Breast epithelium (tissue), 4 donors: ENCODE measurements at regions not wholly inside any gene's neighbourhood (a gene's known extent, or its start where the extent isn't known, plus 50 kb on each side); places are given as distances from the start of the nearest gene placed in this dataset.
A peak's percentile ranks its signal among the peaks of the same experiment; 100 is the strongest.

Source experiments
- DNase-seq, 2 donors: peaks; one replicate each; pipeline ENCODE4 v3.0.0-alpha.2; 2019; ENCODE audit warnings: low spot score in 2 of 2
- H3K27ac ChIP-seq, 2 donors: fragments of 200-600 bp; sonication (generic) in 1 of 2; one replicate each; pipeline ENCODE4 v1.5.1; 2016 to 2019; ENCODE audit warnings: mild to moderate bottlenecking in 1 of 2
- H3K27me3 ChIP-seq, 2 donors: fragments of 200-600 bp; sonication (generic) in 1 of 2; one replicate each; pipeline versions ENCODE4 v1.5.1 to v1.6.0; 2017 to 2019; ENCODE audit warnings: control low read depth in 1 of 2, mild to moderate bottlenecking in 1 of 2
- H3K36me3 ChIP-seq: fragments of 200-600 bp; one replicate; pipeline ENCODE4 v1.5.1; 2019
- H3K4me1 ChIP-seq, 2 donors: fragments of 200-600 bp; sonication (generic); one replicate each; pipeline ENCODE4 v1.5.1; 2016 to 2019; ENCODE audit warnings: control low read depth in 1 of 2
- H3K4me3 ChIP-seq, 3 donors: fragments of 200-600 bp; sonication (generic); 1 replicate in 2 of 3; 2 replicates in 1 of 3; pipeline ENCODE4 v1.5.1; 2016 to 2019; ENCODE audit warnings: mild to moderate bottlenecking in 3 of 3, moderate library complexity in 2 of 3
- H3K9me3 ChIP-seq, 2 donors: fragments of 200-600 bp; sonication (generic) in 1 of 2; one replicate each; pipeline ENCODE4 v1.5.1; 2016 to 2019; ENCODE audit warnings: control low read depth in 1 of 2
- POLR2A ChIP-seq: fragments of 450-650 bp; IDR thresholded peaks from one replicate; pipeline ENCODE4 v1.6.1; 2016; ENCODE audit warnings: antibody characterized with exemption, mild to moderate bottlenecking, moderate library complexity
- POLR2AphosphoS5 ChIP-seq, 3 donors: sonication (generic); formaldehyde crosslinking; IDR thresholded peaks; one replicate each; pipeline ENCODE4 v1.6.1; 2017; ENCODE audit warnings: antibody characterized with exemption in 3 of 3
- intact Hi-C: fragments of 100-400 bp; cut with DNase I; formaldehyde crosslinking; loops from one replicate; pipeline ENCODE4 v1.15.1; 2023; ENCODE audit warnings: low total_unique reads
- TF ChIP-seq, protein P1 (sequence below), 3 donors: fragments of 450-650 bp; IDR thresholded peaks; one replicate each; pipeline ENCODE4 v1.5.1; 2016 to 2017; ENCODE audit warnings: antibody characterized with exemption in 3 of 3, mild to moderate bottlenecking in 3 of 3, moderate library complexity in 3 of 3

DNA sequence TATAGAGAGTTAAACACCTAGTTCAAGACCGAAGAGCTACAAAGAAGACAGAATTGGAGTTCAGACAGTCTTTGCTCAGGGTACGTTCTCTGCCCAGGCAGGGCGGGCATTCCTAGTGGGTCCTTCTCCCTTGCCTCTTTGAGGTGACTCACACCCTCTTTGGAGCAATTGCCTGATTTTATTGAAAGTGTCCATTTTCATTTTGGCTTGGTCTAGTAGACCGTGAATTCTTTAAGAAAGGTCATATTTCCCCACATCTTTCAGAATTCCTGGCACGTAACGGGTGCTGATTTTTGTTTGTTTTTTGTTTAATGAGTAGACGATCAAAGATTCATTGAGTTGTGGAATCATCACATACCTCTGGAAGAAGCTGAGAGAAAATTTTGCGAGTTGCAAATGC lies 871.5 kb downstream of the RNF144A start:
- Histone ChIP-seq H3K9me3 (no peaks in the 10 kb centered on the region), H3K4me1 (no peaks in the 10 kb centered on the region), H3K27ac (no peak overlapping the region), H3K4me3 (no peak overlapping the region), H3K36me3 (no peaks in the 10 kb centered on the region), H3K27me3 (no peaks in the 10 kb centered on the region)
- DNase-seq: no peak
- TF ChIP-seq POLR2A: no peak
- no peak for TF ChIP-seq POLR2AphosphoS5 (IDR thresholded peaks at IDR 0.05)
- TF ChIP-seq, protein P1, sequence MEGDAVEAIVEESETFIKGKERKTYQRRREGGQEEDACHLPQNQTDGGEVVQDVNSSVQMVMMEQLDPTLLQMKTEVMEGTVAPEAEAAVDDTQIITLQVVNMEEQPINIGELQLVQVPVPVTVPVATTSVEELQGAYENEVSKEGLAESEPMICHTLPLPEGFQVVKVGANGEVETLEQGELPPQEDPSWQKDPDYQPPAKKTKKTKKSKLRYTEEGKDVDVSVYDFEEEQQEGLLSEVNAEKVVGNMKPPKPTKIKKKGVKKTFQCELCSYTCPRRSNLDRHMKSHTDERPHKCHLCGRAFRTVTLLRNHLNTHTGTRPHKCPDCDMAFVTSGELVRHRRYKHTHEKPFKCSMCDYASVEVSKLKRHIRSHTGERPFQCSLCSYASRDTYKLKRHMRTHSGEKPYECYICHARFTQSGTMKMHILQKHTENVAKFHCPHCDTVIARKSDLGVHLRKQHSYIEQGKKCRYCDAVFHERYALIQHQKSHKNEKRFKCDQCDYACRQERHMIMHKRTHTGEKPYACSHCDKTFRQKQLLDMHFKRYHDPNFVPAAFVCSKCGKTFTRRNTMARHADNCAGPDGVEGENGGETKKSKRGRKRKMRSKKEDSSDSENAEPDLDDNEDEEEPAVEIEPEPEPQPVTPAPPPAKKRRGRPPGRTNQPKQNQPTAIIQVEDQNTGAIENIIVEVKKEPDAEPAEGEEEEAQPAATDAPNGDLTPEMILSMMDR (IDR thresholded peaks at IDR 0.05): no peak
- intact Hi-C loops: loop anchor here (10.0 kb wide), 1 partner anchor 1366 kb away; no protein-coding TSS in a partner anchor

DNA sequence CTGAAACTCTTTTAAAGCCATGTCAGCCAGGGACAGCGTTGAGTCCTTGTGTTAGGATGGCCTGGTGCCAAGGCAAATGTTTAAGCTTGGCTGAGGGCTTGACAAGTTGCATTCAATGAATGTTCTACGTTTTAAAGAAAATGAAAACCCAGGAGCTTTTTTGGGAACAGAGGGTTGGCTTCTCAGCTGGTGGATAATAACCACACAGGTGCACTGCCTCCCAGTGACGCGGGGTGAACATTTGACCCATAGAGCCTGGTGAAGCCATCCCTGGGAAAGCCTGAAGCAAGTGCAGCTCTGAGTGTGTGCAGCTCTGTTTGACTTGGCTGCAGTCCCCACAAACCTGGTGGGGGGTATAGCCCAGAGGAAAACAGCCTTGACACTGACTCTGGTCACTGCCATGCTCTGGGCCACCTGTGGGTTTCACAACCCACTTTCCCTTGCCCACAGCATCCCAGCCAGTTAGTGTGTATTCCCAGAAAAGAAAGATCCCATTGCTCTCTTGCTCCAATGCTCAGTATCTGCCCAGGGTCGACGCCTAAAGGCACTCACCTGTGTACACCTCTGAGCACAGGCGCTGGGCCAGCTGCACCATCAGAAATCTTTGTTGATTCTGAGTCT lies 874.9 kb downstream of the RNF144A start:
- Histone ChIP-seq H3K4me1 (no peaks in the 10 kb centered on the region), H3K27ac (peak overlapping the region; percentile 34 to 68), H3K4me3 (no peak overlapping the region), H3K9me3 (no peaks in the 10 kb centered on the region), H3K36me3 (no peaks in the 10 kb centered on the region), H3K27me3 (no peaks in the 10 kb centered on the region)
- peak; percentile 52 to 81 for DNase-seq
- intact Hi-C loops: no loop called here
- TF ChIP-seq POLR2A: no peak
- peak in 1 of 3 donors; percentile 20 for TF ChIP-seq POLR2AphosphoS5 (IDR thresholded peaks at IDR 0.05)
- TF ChIP-seq, protein P1 (IDR thresholded peaks at IDR 0.05): peak in 1 of 3 donors; percentile 7

DNA sequence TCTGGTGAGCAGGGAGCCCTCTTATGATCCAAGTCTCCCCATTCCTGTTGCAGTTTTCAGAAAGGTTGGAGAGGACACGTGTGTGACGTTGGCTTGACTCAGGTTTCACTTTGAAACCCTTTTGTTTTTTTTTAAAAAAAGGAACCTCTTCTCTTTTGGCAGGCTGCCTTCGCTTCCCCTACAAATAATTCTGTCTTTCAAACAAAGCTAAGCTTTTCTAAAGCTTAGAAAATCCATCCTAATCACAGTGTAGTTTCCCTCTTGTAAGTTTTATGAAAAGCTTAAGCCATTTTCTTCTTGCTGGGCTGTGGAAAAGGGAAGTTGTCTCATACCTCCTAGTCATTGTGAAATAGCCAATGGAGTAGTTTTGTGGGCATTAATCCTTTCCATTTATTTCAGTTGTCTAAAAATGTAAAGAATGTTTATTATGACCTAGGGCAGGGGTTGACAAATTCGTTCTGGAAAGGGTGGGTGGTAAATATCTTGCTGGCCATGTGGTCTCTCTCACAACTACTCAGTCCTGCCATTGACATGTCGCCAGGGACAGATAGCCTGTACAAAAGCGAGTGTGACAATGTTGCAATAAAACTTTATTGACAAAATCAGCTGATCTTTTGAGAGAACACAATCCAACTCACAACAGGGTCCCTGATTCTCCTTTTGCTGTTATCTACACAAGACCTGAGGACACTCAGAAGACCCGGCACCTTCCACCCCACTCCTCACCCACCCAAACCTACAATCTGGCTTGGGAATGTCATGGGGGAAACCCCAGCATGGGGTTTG lies 878.8 kb downstream of the RNF144A start:
- no peaks in the 10 kb centered on the region for H3K4me1 ChIP-seq
- peak overlapping the region; percentile 45 to 68 for H3K27ac ChIP-seq

DNA sequence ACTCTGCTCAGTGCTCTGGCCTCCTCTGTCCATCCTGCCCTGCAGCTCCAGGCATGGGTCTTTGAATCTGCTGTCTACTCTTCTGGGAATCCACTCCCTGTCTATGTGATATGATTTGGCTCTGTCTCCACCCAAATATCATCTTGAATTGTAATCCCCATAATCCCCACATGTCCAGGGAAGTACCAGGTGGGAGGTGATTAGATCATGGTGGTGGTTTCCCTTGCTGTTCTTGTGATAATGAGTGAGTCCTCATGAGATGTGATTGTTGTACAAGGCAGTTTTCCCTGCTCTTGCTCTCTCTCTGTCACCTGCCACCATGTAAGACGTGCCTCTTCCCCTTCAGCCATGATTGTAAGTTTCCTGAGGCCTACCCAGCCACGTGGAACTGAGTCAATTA lies 881.8 kb upstream of the ID2 start:
- intact Hi-C loops: no loop called here
- Histone ChIP-seq H3K9me3 (peaks cover 6 to 9% of the 10 kb centered on the region in 2 donors), H3K27ac (no peak overlapping the region), H3K4me1 (no peaks in the 10 kb centered on the region), H3K4me3 (no peak overlapping the region), H3K36me3 (no peaks in the 10 kb centered on the region), H3K27me3 (no peaks in the 10 kb centered on the region)
- no peak for DNase-seq
- TF ChIP-seq POLR2AphosphoS5 (IDR thresholded peaks at IDR 0.05) (no peak), POLR2A (no peak)
- TF ChIP-seq, protein P1 (IDR thresholded peaks at IDR 0.05): no peak

More for the DNA sequence above, 878.8 kb downstream of the RNF144A start:
- TF ChIP-seq POLR2A (no peak), POLR2AphosphoS5 (IDR thresholded peaks at IDR 0.05) (no peak)
- TF ChIP-seq, protein P1 (IDR thresholded peaks at IDR 0.05): no peak
- intact Hi-C loops: no loop called here
- no peaks in the 10 kb centered on the region for H3K36me3 ChIP-seq
- H3K9me3 ChIP-seq: peaks cover under 1 to 2% of the 10 kb centered on the region in 2 donors
- no peak for DNase-seq
- H3K27me3 ChIP-seq: no peaks in the 10 kb centered on the region
- H3K4me3 ChIP-seq: no peak overlapping the region

DNA sequence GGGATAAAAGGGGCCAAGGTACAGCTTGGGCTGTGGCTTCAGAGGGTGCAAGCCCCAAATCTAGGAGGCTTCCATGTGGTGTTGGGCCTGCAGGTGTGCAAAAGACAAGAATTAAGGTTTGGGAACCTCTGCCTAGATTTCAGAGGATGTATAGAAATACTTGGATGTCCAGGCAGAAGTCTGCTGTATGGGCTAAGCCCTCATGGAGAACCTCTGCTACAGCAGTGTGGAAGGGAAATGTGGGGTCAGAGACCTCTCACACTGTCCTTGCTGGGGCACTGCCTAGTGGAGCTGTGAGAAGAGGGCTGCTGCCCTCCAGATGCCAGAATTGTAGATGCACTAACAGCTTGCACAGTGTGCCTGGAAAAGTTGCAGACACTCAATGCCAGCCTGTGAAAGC lies 880.6 kb upstream of the ID2 start:
- DNase-seq: no peak
- no peak for TF ChIP-seq POLR2AphosphoS5 (IDR thresholded peaks at IDR 0.05)
- no peak for TF ChIP-seq POLR2A
- TF ChIP-seq, protein P1 (IDR thresholded peaks at IDR 0.05): no peak
- Histone ChIP-seq H3K27ac (no peak overlapping the region), H3K4me3 (no peak overlapping the region), H3K4me1 (no peaks in the 10 kb centered on the region), H3K9me3 (peaks cover 6 to 9% of the 10 kb centered on the region in 2 donors), H3K27me3 (no peaks in the 10 kb centered on the region), H3K36me3 (no peaks in the 10 kb centered on the region)
- intact Hi-C loops: no loop called here
